WTC11 (cell line): ENCODE measurements at regions not wholly inside any gene's neighbourhood (a gene's known extent, or its start where the extent isn't known, plus 50 kb on each side); places are given as distances from the start of the nearest gene placed in this dataset.

Experiments
- ATAC-seq: fragments of 200-7000 bp; cut with Tn5 transposase; 2 replicates; pipeline ENCODE4 v1.10.0; 2021; ENCODE audit warnings: mild to moderate bottlenecking, moderate library complexity
- CTCF ChIA-PET: fragments of 300-600 bp; sonication (Branson Sonifier 250); formaldehyde crosslinking; loops from one replicate; lab custom pipeline; 2021; ENCODE audit warnings: antibody characterized with exemption; lab: Charles Lee
- POLR2A ChIA-PET: fragments of 350-600 bp; sonication (Branson Sonifier 250); formaldehyde crosslinking; loops from one replicate; lab custom pipeline; 2021; ENCODE audit warnings: antibody characterized with exemption; lab: Charles Lee
- DNase-seq: peaks from one replicate; pipeline ENCODE4 v3.0.0; 2021; ENCODE audit warnings: low spot score
- H3K27ac Mint-ChIP-seq: 2 replicates; pipeline ENCODE4 v1.8.0; 2021; ENCODE audit warnings: mixed read lengths
- H3K27me3 Mint-ChIP-seq: 2 replicates; pipeline ENCODE4 v1.8.0; 2021; ENCODE audit warnings: low read depth, mild to moderate bottlenecking, moderate library complexity, mixed read lengths
- H3K36me3 Mint-ChIP-seq: 2 replicates; pipeline ENCODE4 v1.8.0; 2021; ENCODE audit warnings: mixed read lengths
- H3K4me1 Mint-ChIP-seq: 2 replicates; pipeline ENCODE4 v1.8.0; 2022; ENCODE audit warnings: mixed read lengths
- H3K4me3 Mint-ChIP-seq: 2 replicates; pipeline ENCODE4 v1.8.0; 2021; ENCODE audit warnings: mild to moderate bottlenecking, moderate library complexity, mixed read lengths
- H3K9me3 Mint-ChIP-seq: 2 replicates; pipeline ENCODE4 v1.8.0; 2021; ENCODE audit warnings: mixed read lengths
- AFF4 ChIP-seq: sonication (generic); formaldehyde crosslinking; IDR thresholded peaks from 2 replicates; pipeline ENCODE4 v1.8.1; 2023; ENCODE audit warnings: mild to moderate bottlenecking, missing genetic modification reagents, borderline replicate concordance
- CBFB ChIP-seq: sonication (generic); formaldehyde crosslinking; IDR thresholded peaks from 2 replicates; pipeline ENCODE4 v1.8.1; 2022; ENCODE audit warnings: mild to moderate bottlenecking, low read depth, missing genetic modification reagents
- IRF1 ChIP-seq: sonication (generic); formaldehyde crosslinking; IDR thresholded peaks from 2 replicates; pipeline ENCODE4 v1.8.0; 2023; ENCODE audit warnings: missing genetic modification reagents
- JUN ChIP-seq: sonication (generic); formaldehyde crosslinking; IDR thresholded peaks from 2 replicates; pipeline ENCODE4 v1.8.0; 2023; ENCODE audit warnings: mild to moderate bottlenecking, missing genetic modification reagents
- OVOL2 ChIP-seq: fragments of 250-450 bp; sonication (Bioruptor Pico); IDR thresholded peaks from 2 replicates; pipeline ENCODE4 v1.9.0; 2021; ENCODE audit warnings: mild to moderate bottlenecking, borderline replicate concordance
- PRDM15 ChIP-seq: sonication (generic); formaldehyde crosslinking; IDR thresholded peaks from 2 replicates; pipeline ENCODE4 v1.8.0; 2022; ENCODE audit warnings: missing genetic modification reagents
- SMAD4 ChIP-seq: sonication (generic); formaldehyde crosslinking; IDR thresholded peaks from 2 replicates; pipeline ENCODE4 v1.8.0; 2022; ENCODE audit warnings: mild to moderate bottlenecking, missing genetic modification reagents
- ZNF512 ChIP-seq: sonication (generic); formaldehyde crosslinking; IDR thresholded peaks from 2 replicates; pipeline ENCODE4 v1.8.1; 2022; ENCODE audit warnings: missing genetic modification reagents, borderline replicate concordance
- ZNF532 ChIP-seq: fragments of 250-450 bp; sonication (Bioruptor Pico); IDR thresholded peaks from 2 replicates; pipeline ENCODE4 v1.9.0; 2021; ENCODE audit warnings: mild to moderate bottlenecking, borderline replicate concordance
- TF ChIP-seq, protein P1 (sequence below): fragments of 250-450 bp; sonication (Bioruptor Pico); IDR thresholded peaks from 2 replicates; pipeline ENCODE4 v1.8.0; 2021; ENCODE audit warnings: mild to moderate bottlenecking
- TF ChIP-seq, protein P2 (sequence below): sonication (generic); formaldehyde crosslinking; IDR thresholded peaks from 2 replicates; pipeline ENCODE4 v1.8.1; 2023; ENCODE audit warnings: mild to moderate bottlenecking, missing genetic modification reagents
- TF ChIP-seq, protein P3 (sequence below): sonication (generic); formaldehyde crosslinking; IDR thresholded peaks from 2 replicates; pipeline ENCODE4 v1.8.0; 2022; ENCODE audit warnings: mild to moderate bottlenecking, missing genetic modification reagents

DNA sequence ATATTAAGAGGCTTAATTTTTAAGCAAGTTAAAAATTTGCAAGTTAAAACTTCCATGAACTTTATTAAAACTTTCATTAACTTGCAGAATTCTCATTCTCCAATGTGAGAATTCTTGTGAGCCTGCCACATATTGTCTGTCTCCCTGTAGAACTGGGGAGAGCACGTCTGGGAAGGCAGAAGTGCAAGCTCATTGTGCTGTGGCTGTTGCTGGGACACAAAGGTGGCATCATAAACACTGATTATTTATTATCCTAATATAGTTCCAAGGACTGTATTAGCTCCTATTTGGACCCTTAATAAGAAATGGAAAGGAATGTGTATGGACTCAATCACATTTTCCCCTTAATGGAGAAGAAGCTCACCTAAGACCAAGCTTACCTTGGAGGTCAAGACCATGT is 68.7 kb upstream of the MROH9 start (continued):
- TF ChIP-seq ZNF532, result no peak
- no peak for TF ChIP-seq AFF4 (CRISPR knock-in tag)
- TF ChIP-seq IRF1 (CRISPR knock-in tag), result no peak
- TF ChIP-seq JUN (CRISPR knock-in tag), result no peak
- no peak for TF ChIP-seq SMAD4 (CRISPR knock-in tag)
- no peak for TF ChIP-seq ZNF512 (CRISPR knock-in tag)

DNA sequence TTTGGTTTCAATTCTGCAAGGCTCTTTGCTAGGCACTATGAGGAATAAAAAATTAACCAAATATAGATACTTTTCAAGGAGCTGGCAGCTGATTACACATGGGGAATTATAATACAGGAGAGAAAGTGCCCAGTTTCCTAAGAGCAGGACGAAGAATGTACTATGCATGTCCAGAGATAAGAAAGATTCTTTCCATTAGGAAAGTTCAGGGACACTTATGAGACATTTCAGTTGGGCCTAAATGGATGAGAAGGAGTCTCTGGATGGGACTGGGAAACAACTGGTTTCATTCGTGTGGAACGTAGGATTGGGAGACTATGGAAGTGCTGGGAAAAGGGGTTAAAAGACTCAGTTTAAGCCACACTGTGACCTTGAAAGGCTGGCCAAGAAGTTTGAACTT is 63.5 kb upstream of the MROH9 start:
- DNase-seq (no peak), ATAC-seq (no peak)
- TF ChIP-seq OVOL2 (CRISPR knock-in tag), result no peak
- TF ChIP-seq, protein P1, sequence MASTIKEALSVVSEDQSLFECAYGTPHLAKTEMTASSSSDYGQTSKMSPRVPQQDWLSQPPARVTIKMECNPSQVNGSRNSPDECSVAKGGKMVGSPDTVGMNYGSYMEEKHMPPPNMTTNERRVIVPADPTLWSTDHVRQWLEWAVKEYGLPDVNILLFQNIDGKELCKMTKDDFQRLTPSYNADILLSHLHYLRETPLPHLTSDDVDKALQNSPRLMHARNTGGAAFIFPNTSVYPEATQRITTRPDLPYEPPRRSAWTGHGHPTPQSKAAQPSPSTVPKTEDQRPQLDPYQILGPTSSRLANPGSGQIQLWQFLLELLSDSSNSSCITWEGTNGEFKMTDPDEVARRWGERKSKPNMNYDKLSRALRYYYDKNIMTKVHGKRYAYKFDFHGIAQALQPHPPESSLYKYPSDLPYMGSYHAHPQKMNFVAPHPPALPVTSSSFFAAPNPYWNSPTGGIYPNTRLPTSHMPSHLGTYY (CRISPR knock-in tag), result no peak
- TF ChIP-seq, protein P2, sequence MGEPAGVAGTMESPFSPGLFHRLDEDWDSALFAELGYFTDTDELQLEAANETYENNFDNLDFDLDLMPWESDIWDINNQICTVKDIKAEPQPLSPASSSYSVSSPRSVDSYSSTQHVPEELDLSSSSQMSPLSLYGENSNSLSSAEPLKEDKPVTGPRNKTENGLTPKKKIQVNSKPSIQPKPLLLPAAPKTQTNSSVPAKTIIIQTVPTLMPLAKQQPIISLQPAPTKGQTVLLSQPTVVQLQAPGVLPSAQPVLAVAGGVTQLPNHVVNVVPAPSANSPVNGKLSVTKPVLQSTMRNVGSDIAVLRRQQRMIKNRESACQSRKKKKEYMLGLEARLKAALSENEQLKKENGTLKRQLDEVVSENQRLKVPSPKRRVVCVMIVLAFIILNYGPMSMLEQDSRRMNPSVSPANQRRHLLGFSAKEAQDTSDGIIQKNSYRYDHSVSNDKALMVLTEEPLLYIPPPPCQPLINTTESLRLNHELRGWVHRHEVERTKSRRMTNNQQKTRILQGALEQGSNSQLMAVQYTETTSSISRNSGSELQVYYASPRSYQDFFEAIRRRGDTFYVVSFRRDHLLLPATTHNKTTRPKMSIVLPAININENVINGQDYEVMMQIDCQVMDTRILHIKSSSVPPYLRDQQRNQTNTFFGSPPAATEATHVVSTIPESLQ (CRISPR knock-in tag), result no peak
- TF ChIP-seq CBFB (CRISPR knock-in tag), result no peak
- TF ChIP-seq PRDM15, result no peak
- TF ChIP-seq, protein P3, sequence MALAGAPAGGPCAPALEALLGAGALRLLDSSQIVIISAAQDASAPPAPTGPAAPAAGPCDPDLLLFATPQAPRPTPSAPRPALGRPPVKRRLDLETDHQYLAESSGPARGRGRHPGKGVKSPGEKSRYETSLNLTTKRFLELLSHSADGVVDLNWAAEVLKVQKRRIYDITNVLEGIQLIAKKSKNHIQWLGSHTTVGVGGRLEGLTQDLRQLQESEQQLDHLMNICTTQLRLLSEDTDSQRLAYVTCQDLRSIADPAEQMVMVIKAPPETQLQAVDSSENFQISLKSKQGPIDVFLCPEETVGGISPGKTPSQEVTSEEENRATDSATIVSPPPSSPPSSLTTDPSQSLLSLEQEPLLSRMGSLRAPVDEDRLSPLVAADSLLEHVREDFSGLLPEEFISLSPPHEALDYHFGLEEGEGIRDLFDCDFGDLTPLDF (CRISPR knock-in tag), result no peak
- ChIA-PET POLR2A (no interaction called here), CTCF (no interaction called here)
- Mint-ChIP-seq H3K27ac (no peak overlapping the region), H3K4me3 (no peak overlapping the region), H3K4me1 (0 out of 2 replicates have a peak, but pooled peaks cover 3% of the 10 kb centered on the region), H3K27me3 (no peaks in the 10 kb centered on the region; the same call in 1 of the 2 replicates), H3K9me3 (no peaks in the 10 kb centered on the region), H3K36me3 (no peaks in the 10 kb centered on the region)
